Right lobe of liver (tissue), 4 donors: ENCODE measurements at regions not wholly inside any gene's neighbourhood (a gene's known extent, or its start where the extent isn't known, plus 50 kb on each side); places are given as distances from the start of the nearest gene placed in this dataset.

Experiments used
- CTCF ChIP-seq, 4 donors: fragments of 200-600 bp in 3 of 4; fragments of 450-650 bp in 1 of 4; IDR thresholded peaks; one replicate each; pipeline versions ENCODE4 v1.5.1 to v1.8.0; 2016 to 2022; ENCODE audit warnings: antibody characterized with exemption in 4 of 4, mild to moderate bottlenecking in 2 of 4
- POLR2A ChIP-seq: fragments of 450-650 bp; IDR thresholded peaks from one replicate; pipeline ENCODE4 v1.6.1; 2017; ENCODE audit warnings: antibody characterized with exemption, mild to moderate bottlenecking
- donor health status: DM: no; HTN: no; CAD: no.
- donor health status: DM: no; HTN: no; CAD: no.
- donor health status: DM: no; HTN: yes; CAD: no.

DNA sequence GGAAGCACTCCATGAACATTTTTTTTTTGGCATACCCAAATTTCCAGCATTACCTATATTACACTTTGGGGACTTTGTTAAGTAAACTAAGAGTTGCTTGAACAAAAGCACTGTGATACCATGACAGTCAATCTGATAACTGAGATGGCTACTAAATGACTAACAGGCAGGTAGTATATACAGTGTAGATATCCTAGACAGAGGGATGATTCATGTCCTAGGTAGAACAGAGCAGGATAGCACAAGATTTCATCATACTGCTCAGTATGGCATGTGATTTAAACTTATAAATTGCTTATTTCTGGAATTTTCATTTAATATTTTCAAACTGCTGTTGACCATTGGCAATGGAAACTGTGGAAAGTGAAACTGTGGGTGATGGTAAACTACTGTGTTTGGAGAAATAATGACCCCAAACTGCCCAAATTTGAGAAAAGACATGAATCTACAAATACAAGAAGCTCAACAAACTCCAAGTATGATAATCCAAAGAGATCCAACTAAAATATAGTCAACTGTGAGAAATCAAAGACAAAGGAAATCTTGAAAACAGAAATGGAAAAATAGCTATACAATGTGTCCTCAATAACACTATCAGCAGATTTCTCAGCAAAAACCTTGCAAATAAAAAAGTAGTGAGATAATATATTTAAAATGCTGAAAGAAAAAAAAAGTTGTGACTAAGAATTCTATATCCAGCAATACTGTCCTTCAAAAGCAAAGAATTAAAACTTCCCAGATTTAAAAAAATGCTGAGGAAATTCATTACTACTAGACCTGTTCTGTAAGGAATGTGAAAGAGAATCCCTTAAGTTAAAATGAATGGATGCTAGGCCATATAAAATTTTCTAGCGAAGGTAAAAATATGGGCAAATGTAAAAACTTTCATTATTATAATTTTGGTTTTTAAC, 410.4 kb downstream of the DUSP10 start:
- no peak for TF ChIP-seq CTCF (IDR thresholded peaks at IDR 0.05)
- no peak for TF ChIP-seq POLR2A
